WTC11 (cell line): ENCODE measurements at regions not wholly inside any gene's neighbourhood (a gene's known extent, or its start where the extent isn't known, plus 50 kb on each side); places are given as distances from the start of the nearest gene placed in this dataset.

Source experiments
- ATAC-seq: fragments of 200-7000 bp; cut with Tn5 transposase; 2 replicates; pipeline ENCODE4 v1.10.0; 2021; ENCODE audit warnings: mild to moderate bottlenecking, moderate library complexity
- CTCF ChIA-PET: fragments of 300-600 bp; sonication (Branson Sonifier 250); formaldehyde crosslinking; loops from one replicate; lab custom pipeline; 2021; ENCODE audit warnings: antibody characterized with exemption; lab: Charles Lee
- POLR2A ChIA-PET: fragments of 350-600 bp; sonication (Branson Sonifier 250); formaldehyde crosslinking; loops from one replicate; lab custom pipeline; 2021; ENCODE audit warnings: antibody characterized with exemption; lab: Charles Lee
- DNase-seq: peaks from one replicate; pipeline ENCODE4 v3.0.0; 2021; ENCODE audit warnings: low spot score
- H3K27ac Mint-ChIP-seq: 2 replicates; pipeline ENCODE4 v1.8.0; 2021; ENCODE audit warnings: mixed read lengths
- H3K27me3 Mint-ChIP-seq: 2 replicates; pipeline ENCODE4 v1.8.0; 2021; ENCODE audit warnings: low read depth, mild to moderate bottlenecking, moderate library complexity, mixed read lengths
- H3K36me3 Mint-ChIP-seq: 2 replicates; pipeline ENCODE4 v1.8.0; 2021; ENCODE audit warnings: mixed read lengths
- H3K4me1 Mint-ChIP-seq: 2 replicates; pipeline ENCODE4 v1.8.0; 2022; ENCODE audit warnings: mixed read lengths
- H3K4me3 Mint-ChIP-seq: 2 replicates; pipeline ENCODE4 v1.8.0; 2021; ENCODE audit warnings: mild to moderate bottlenecking, moderate library complexity, mixed read lengths
- H3K9me3 Mint-ChIP-seq: 2 replicates; pipeline ENCODE4 v1.8.0; 2021; ENCODE audit warnings: mixed read lengths
- AFF4 ChIP-seq: sonication (generic); formaldehyde crosslinking; IDR thresholded peaks from 2 replicates; pipeline ENCODE4 v1.8.1; 2023; ENCODE audit warnings: mild to moderate bottlenecking, missing genetic modification reagents, borderline replicate concordance
- AR ChIP-seq: fragments of 250-450 bp; sonication (Bioruptor Pico); IDR thresholded peaks from 2 replicates; pipeline ENCODE4 v1.9.0; 2021; ENCODE audit warnings: mild to moderate bottlenecking
- ATF1 ChIP-seq: sonication (generic); formaldehyde crosslinking; IDR thresholded peaks from 2 replicates; pipeline ENCODE4 v1.8.1; 2023; ENCODE audit warnings: mild to moderate bottlenecking, moderate library complexity, missing genetic modification reagents
- ATF6 ChIP-seq: sonication (generic); formaldehyde crosslinking; IDR thresholded peaks from 2 replicates; pipeline ENCODE4 v1.8.1; 2023; ENCODE audit warnings: mild to moderate bottlenecking, missing genetic modification reagents
- GABPB1 ChIP-seq: sonication (generic); formaldehyde crosslinking; IDR thresholded peaks from 2 replicates; pipeline ENCODE4 v1.8.1; 2023; ENCODE audit warnings: mild to moderate bottlenecking, missing genetic modification reagents
- HMGA2 ChIP-seq: fragments of 250-450 bp; sonication (Bioruptor Pico); IDR thresholded peaks from 2 replicates; pipeline ENCODE4 v1.4.0; 2021; ENCODE audit warnings: mild to moderate bottlenecking, moderate library complexity
- IRF1 ChIP-seq: sonication (generic); formaldehyde crosslinking; IDR thresholded peaks from 2 replicates; pipeline ENCODE4 v1.8.0; 2023; ENCODE audit warnings: missing genetic modification reagents
- JUN ChIP-seq: sonication (generic); formaldehyde crosslinking; IDR thresholded peaks from 2 replicates; pipeline ENCODE4 v1.8.0; 2023; ENCODE audit warnings: mild to moderate bottlenecking, missing genetic modification reagents
- NFE2L1 ChIP-seq: sonication (generic); formaldehyde crosslinking; IDR thresholded peaks from 2 replicates; pipeline ENCODE4 v1.8.1; 2023; ENCODE audit warnings: missing genetic modification reagents
- NFYB ChIP-seq: sonication (generic); formaldehyde crosslinking; conservative IDR thresholded peaks from 2 replicates; pipeline ENCODE4 v1.8.0; 2022; ENCODE audit warnings: low read depth, missing genetic modification reagents
- NR1H2 ChIP-seq: sonication (generic); formaldehyde crosslinking; IDR thresholded peaks from 2 replicates; pipeline ENCODE4 v1.9.0; 2021; ENCODE audit warnings: mild to moderate bottlenecking, moderate library complexity, missing genetic modification reagents

- Mint-ChIP-seq H3K9me3 (no peaks in the 10 kb centered on the region), H3K27me3 (no peaks in the 10 kb centered on the region), H3K4me1 (peaks cover 13% of the 10 kb centered on the region), H3K4me3 (no peak overlapping the region), H3K36me3 (no peaks in the 10 kb centered on the region), H3K27ac (no peak overlapping the region)
- ATAC-seq, result no peak
- ChIA-PET CTCF (no interaction called here), POLR2A (no interaction called here)
- TF ChIP-seq AFF4, result no peak
- no peak for DNase-seq
Observed at GRCh38 chr4:96293806-96294205, 453.9 kb downstream of the PDHA2 start.

- H3K36me3 Mint-ChIP-seq, result no peaks in the 10 kb centered on the region; the same call in 1 of the 2 replicates
- TF ChIP-seq ATF6 (CRISPR knock-in tag) (no peak), NR1H2 (no peak), HMGA2 (CRISPR knock-in tag) (no peak), GABPB1 (CRISPR knock-in tag) (no peak), NFYB (CRISPR knock-in tag) (no peak), NFE2L1 (CRISPR knock-in tag) (no peak)
- no peaks in the 10 kb centered on the region for H3K27me3 Mint-ChIP-seq
- ChIA-PET CTCF (no interaction called here), POLR2A (no interaction called here)
- H3K9me3 Mint-ChIP-seq, result no peaks in the 10 kb centered on the region
- ATAC-seq, result no peak
- no peak for DNase-seq
- H3K27ac Mint-ChIP-seq, result no peak overlapping the region
- H3K4me3 Mint-ChIP-seq, result no peak overlapping the region
- peaks cover 13% of the 10 kb centered on the region for H3K4me1 Mint-ChIP-seq
Observed at GRCh38 chr4:96295143-96295741, 455.3 kb downstream of the PDHA2 start.

- H3K27ac Mint-ChIP-seq, result no peak overlapping the region
- H3K27me3 Mint-ChIP-seq, result no peaks in the 10 kb centered on the region
- H3K36me3 Mint-ChIP-seq, result no peaks in the 10 kb centered on the region; the same call in none of the 2 replicates
- ChIA-PET CTCF (no interaction called here), POLR2A (no interaction called here)
- TF ChIP-seq IRF1 (CRISPR knock-in tag), result no peak
- TF ChIP-seq JUN (CRISPR knock-in tag), result no peak
- TF ChIP-seq ATF1 (CRISPR knock-in tag), result no peak
- no peak for TF ChIP-seq AR (CRISPR knock-in tag)
- TF ChIP-seq, all 79 proteins: peak for 0
- DNase-seq, result no peak
- ATAC-seq, result no peak
- peaks cover 3% of the 10 kb centered on the region for H3K4me1 Mint-ChIP-seq
- peaks cover under 1% of the 10 kb centered on the region for H3K9me3 Mint-ChIP-seq
- no peak overlapping the region for H3K4me3 Mint-ChIP-seq
Observed at GRCh38 chr4:96301715-96302114, 461.8 kb downstream of the PDHA2 start.
